ENCODE measurements at regions not wholly inside any gene's neighbourhood (a gene's known extent, or its start where the extent isn't known, plus 50 kb on each side); places are given as distances from the start of the nearest gene placed in this dataset.

- DNase-seq (ENCODE audit: low spot score): peak; percentile 27
These were observed 112.7 kb upstream of the ITGA1 start for GRCh38 chr5:52674815-52675545.

- no peak for DNase-seq (ENCODE audit: low spot score)
These were observed 105.2 kb upstream of the ITGA1 start for GRCh38 chr5:52682492-52682891.

- peak; percentile 8 for DNase-seq (ENCODE audit: low spot score)
These were observed 103.7 kb upstream of the ITGA1 start for GRCh38 chr5:52684051-52684450.

- DNase-seq (ENCODE audit: low spot score): no peak
These were observed 102.2 kb upstream of the ITGA1 start for GRCh38 chr5:52685566-52685965.

GRCh38 chr5:52685971-52686370 is 101.7 kb upstream of the ITGA1 start:
- no peak for DNase-seq (ENCODE audit: low spot score)

- DNase-seq (ENCODE audit: low spot score): peak; percentile 25
These were observed 97.4 kb upstream of the ITGA1 start for GRCh38 chr5:52690236-52690768.

GRCh38 chr5:52692039-52692438 is 95.7 kb upstream of the ITGA1 start:
- peak; percentile 61 for DNase-seq (ENCODE audit: low spot score)

GRCh38 chr5:52692606-52693005 is 95.1 kb upstream of the ITGA1 start:
- no peak for DNase-seq (ENCODE audit: low spot score)

GRCh38 chr5:52693280-52693679 is 94.4 kb upstream of the ITGA1 start:
- DNase-seq (ENCODE audit: low spot score): peak; percentile 28

- DNase-seq (ENCODE audit: low spot score): no peak
These were observed 93.9 kb upstream of the ITGA1 start for GRCh38 chr5:52693836-52694235.

- DNase-seq (ENCODE audit: low spot score): no peak
These were observed 93.1 kb upstream of the ITGA1 start for GRCh38 chr5:52694648-52695047.

- DNase-seq (ENCODE audit: low spot score): no peak
These were observed 84.8 kb upstream of the ITGA1 start for GRCh38 chr5:52702877-52703276.

- DNase-seq (ENCODE audit: low spot score): no peak
These were observed 84.4 kb upstream of the ITGA1 start for GRCh38 chr5:52703321-52703720.

GRCh38 chr5:52705720-52706119 is 82.0 kb upstream of the ITGA1 start:
- DNase-seq (ENCODE audit: low spot score): peak; percentile 46

GRCh38 chr5:52706775-52707174 is 80.9 kb upstream of the ITGA1 start:
- DNase-seq (ENCODE audit: low spot score): no peak

- DNase-seq (ENCODE audit: low spot score): no peak
These were observed 80.1 kb upstream of the ITGA1 start for GRCh38 chr5:52707616-52708015.

GRCh38 chr5:52708463-52708862 is 79.3 kb upstream of the ITGA1 start:
- DNase-seq (ENCODE audit: low spot score): peak; percentile 31

GRCh38 chr5:52709167-52709925 is 78.4 kb upstream of the ITGA1 start:
- no peak for DNase-seq (ENCODE audit: low spot score)

- no peak for DNase-seq (ENCODE audit: low spot score)
These were observed 77.3 kb upstream of the ITGA1 start for GRCh38 chr5:52710310-52710971.

GRCh38 chr5:52710972-52711596 is 76.6 kb upstream of the ITGA1 start:
- DNase-seq (ENCODE audit: low spot score): no peak

- DNase-seq (ENCODE audit: low spot score): no peak
These were observed 75.4 kb upstream of the ITGA1 start for GRCh38 chr5:52712354-52712753.

- DNase-seq (ENCODE audit: low spot score): no peak
These were observed 62.5 kb upstream of the ITGA1 start for GRCh38 chr5:52725065-52725746.

Data from GM03348 (cell line).